ENCODE measurements at regions not wholly inside any gene's neighbourhood (a gene's known extent, or its start where the extent isn't known, plus 50 kb on each side); places are given as distances from the start of the nearest gene placed in this dataset.

- TF ChIP-seq POLR2AphosphoS5 (IDR thresholded peaks at IDR 0.05; ENCODE audit: insufficient read depth, low read depth, low read length) (no peak), CTCF (IDR thresholded peaks at IDR 0.05; ENCODE audit: extremely low read depth in 1 of 2, insufficient read depth in 1 of 2, low read depth in 1 of 2, low read length in 2 of 2) (no peak), POLR2A (IDR thresholded peaks at IDR 0.05; ENCODE audit: low read depth, low read length) (no peak), MAX (IDR thresholded peaks at IDR 0.05; ENCODE audit: insufficient read depth, insufficient read length) (no peak), EZH2 (IDR thresholded peaks at IDR 0.05; ENCODE audit: borderline replicate concordance, low read depth, low read length, severe bottlenecking) (no peak), JUN (IDR thresholded peaks at IDR 0.05; ENCODE audit: borderline replicate concordance, insufficient read depth, insufficient read length, low read depth) (no peak), MYC (IDR thresholded peaks at IDR 0.05; ENCODE audit: low read depth, low read length) (no peak)
Observed at GRCh38 chr2:142673836-142674235, 203.6 kb upstream of the KYNU start.

All from endothelial cell of umbilical vein (primary cell).